ENCODE measurements at regions not wholly inside any gene's neighbourhood (a gene's known extent, or its start where the extent isn't known, plus 50 kb on each side); places are given as distances from the start of the nearest gene placed in this dataset.

GRCh38 chr1:187047298-187047697 is 218.5 kb downstream of the PLA2G4A start:
- in situ Hi-C loops (cut with HindIII; ENCODE audit: low sequenced_read_pairs) = no loop called here
- H3K4me3 ChIP-seq (ENCODE audit: low read depth, low read length) = no peak overlapping the region
- no peak for TF ChIP-seq CTCF (IDR thresholded peaks at IDR 0.05; ENCODE audit: low read depth, low read length)
- DNase-seq (ENCODE audit: low read depth, low spot score) = no peak

- H3K4me3 ChIP-seq (ENCODE audit: low read depth, low read length) = no peak overlapping the region
- peak; percentile 49 for TF ChIP-seq CTCF (IDR thresholded peaks at IDR 0.05; ENCODE audit: low read depth, low read length)
- peak; percentile 50 for DNase-seq (ENCODE audit: low read depth, low spot score)
- in situ Hi-C loops (cut with HindIII; ENCODE audit: low sequenced_read_pairs) = no loop called here
Observed at GRCh38 chr1:187051618-187052232, 223.0 kb downstream of the PLA2G4A start.

GRCh38 chr1:187053876-187054275 is 225.1 kb downstream of the PLA2G4A start:
- in situ Hi-C loops (cut with HindIII; ENCODE audit: low sequenced_read_pairs) = no loop called here

GRCh38 chr1:187054862-187055757 is 226.4 kb downstream of the PLA2G4A start:
- no peak for DNase-seq (ENCODE audit: low read depth, low spot score)
- in situ Hi-C loops (cut with HindIII; ENCODE audit: low sequenced_read_pairs) = no loop called here
- H3K4me3 ChIP-seq (ENCODE audit: low read depth, low read length) = no peak overlapping the region
- TF ChIP-seq CTCF (IDR thresholded peaks at IDR 0.05; ENCODE audit: low read depth, low read length) = no peak

More at GRCh38 chr1:187053876-187054275, 225.1 kb downstream of the PLA2G4A start:
- no peak for TF ChIP-seq CTCF (IDR thresholded peaks at IDR 0.05; ENCODE audit: low read depth, low read length)
- no peak for DNase-seq (ENCODE audit: low read depth, low spot score)
- H3K4me3 ChIP-seq (ENCODE audit: low read depth, low read length) = no peak overlapping the region

- no peak for DNase-seq (ENCODE audit: low read depth, low spot score)
- no peak overlapping the region for H3K4me3 ChIP-seq (ENCODE audit: low read depth, low read length)
- no peak for TF ChIP-seq CTCF (IDR thresholded peaks at IDR 0.05; ENCODE audit: low read depth, low read length)
- in situ Hi-C loops (cut with HindIII; ENCODE audit: low sequenced_read_pairs) = no loop called here
Observed at GRCh38 chr1:187063271-187063670, 234.5 kb downstream of the PLA2G4A start.

- DNase-seq (ENCODE audit: low read depth, low spot score) = no peak
- in situ Hi-C loops (cut with HindIII; ENCODE audit: low sequenced_read_pairs) = no loop called here
- TF ChIP-seq CTCF (IDR thresholded peaks at IDR 0.05; ENCODE audit: low read depth, low read length) = no peak
- H3K4me3 ChIP-seq (ENCODE audit: low read depth, low read length) = no peak overlapping the region
Observed at GRCh38 chr1:187067160-187067559, 238.4 kb downstream of the PLA2G4A start.

All from astrocyte of the spinal cord (primary cell).